ENCODE measurements at regions not wholly inside any gene's neighbourhood (a gene's known extent, or its start where the extent isn't known, plus 50 kb on each side); places are given as distances from the start of the nearest gene placed in this dataset.

DNA sequence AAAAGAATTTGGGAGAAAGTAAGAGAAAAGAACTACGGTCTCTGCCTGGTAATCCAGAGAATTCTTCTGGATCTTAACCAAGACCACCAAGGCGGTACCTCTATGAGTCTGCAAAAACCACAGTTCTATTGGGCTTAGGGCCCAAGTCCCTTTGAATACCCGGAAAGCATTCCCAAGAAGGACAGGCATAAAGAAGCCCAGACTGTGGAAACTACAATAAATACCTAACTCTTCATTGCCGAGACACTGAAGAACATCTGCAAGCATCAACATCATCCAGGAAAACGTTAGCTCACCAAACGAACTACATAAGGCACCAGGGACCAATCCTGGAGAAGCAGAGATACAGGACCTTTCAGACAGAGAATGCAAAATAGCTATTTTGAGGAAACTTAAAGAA is 162.3 kb upstream of the TMC3 start:
- no peak for DNase-seq (ENCODE audit: extremely low read depth in 1 of 4, low spot score in 3 of 4)
- no peak for FAIRE-seq
- POLR2A ChIA-PET, result interaction anchor here (0.6 kb wide), 1 partner anchor 21 kb away, joined by 3 read pairs; no protein-coding TSS in a partner anchor

DNA sequence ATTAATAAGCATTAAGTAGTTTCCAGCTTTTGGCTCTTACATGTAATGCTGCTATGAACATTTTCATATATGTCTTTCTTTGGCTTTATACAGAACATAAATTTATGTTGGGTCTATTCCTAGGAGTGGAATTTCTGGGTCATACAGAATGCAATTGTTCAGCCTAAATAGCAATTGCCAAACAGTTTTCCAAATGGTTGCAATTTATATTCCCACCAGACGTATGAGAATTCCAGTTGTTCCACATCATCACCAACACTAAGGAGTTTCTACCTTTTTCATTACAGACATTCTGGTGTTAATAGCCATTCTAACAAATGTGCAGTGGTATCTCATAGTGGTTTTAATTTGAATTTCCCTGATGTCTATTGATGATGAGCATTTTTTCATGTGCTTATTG is 160.1 kb upstream of the TMC3 start:
- ChIA-PET POLR2A (no interaction called here), CTCF (ENCODE audit: low intra/inter-chr PET ratio) (no interaction called here)
- no peak for TF ChIP-seq RBM22 (IDR thresholded peaks at IDR 0.05; ENCODE audit: low read depth, low read length, poor library complexity, severe bottlenecking)
- TF ChIP-seq ZBTB40 (IDR thresholded peaks at IDR 0.05), result no peak
- TF ChIP-seq ZBTB40 (CRISPR knock-in tag; IDR thresholded peaks at IDR 0.05), result no peak
- TF ChIP-seq SIN3A (IDR thresholded peaks at IDR 0.05; ENCODE audit: borderline replicate concordance in 2 of 2, control insufficient read depth in 1 of 2, low read depth in 2 of 2, low read length in 2 of 2), result no peak

More for the DNA sequence above, 162.3 kb upstream of the TMC3 start:
- Histone ChIP-seq H3K4me2 (ENCODE audit: insufficient read depth, low read length) (no peak overlapping the region), H4K20me1 (replicated peaks; ENCODE audit: control insufficient read depth, insufficient read depth, low read length) (no peaks in the 10 kb centered on the region), H3K27me3 (ENCODE audit: control insufficient read depth in 2 of 2, insufficient read depth in 2 of 2, low read length in 2 of 2) (no peaks in the 10 kb centered on the region), H2AFZ (ENCODE audit: low read depth, low read length) (no peak overlapping the region), H3K9me3 (replicated peaks; ENCODE audit: control insufficient read depth, insufficient read depth, low read depth, low read length) (no peaks in the 10 kb centered on the region), H3K36me3 (ENCODE audit: control insufficient read depth, insufficient read depth, low read length) (no peaks in the 10 kb centered on the region), H3K4me3 (no peak overlapping the region), H3K9me1 (ENCODE audit: control insufficient read depth, insufficient read depth, low read length) (no peaks in the 10 kb centered on the region), H3K79me2 (ENCODE audit: control insufficient read depth, insufficient read depth, low read length) (no peaks in the 10 kb centered on the region), H3K4me1 (replicated peaks in 1 of 2; ENCODE audit: control insufficient read depth in 2 of 2, insufficient read depth in 2 of 2, low read length in 2 of 2) (no peaks in the 10 kb centered on the region), H3K27ac (ENCODE audit: extremely low read depth, low read depth, low read length) (no peak overlapping the region), H3K9ac (ENCODE audit: insufficient read depth in 1 of 2, low read depth in 2 of 2, low read length in 2 of 2) (no peak overlapping the region)
- TF ChIP-seq, protein P1, sequence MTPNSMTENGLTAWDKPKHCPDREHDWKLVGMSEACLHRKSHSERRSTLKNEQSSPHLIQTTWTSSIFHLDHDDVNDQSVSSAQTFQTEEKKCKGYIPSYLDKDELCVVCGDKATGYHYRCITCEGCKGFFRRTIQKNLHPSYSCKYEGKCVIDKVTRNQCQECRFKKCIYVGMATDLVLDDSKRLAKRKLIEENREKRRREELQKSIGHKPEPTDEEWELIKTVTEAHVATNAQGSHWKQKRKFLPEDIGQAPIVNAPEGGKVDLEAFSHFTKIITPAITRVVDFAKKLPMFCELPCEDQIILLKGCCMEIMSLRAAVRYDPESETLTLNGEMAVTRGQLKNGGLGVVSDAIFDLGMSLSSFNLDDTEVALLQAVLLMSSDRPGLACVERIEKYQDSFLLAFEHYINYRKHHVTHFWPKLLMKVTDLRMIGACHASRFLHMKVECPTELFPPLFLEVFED (CRISPR knock-in tag; conservative IDR thresholded peaks at IDR 0.05), result no peak
- no peak for ATAC-seq
- intact Hi-C loops (cut with micrococcal nuclease) (no loop called here), in situ Hi-C loops (cut with MboI) (no loop called here)
- no TSS peak for BruUV-seq (replicated peaks)
- CTCF ChIA-PET (ENCODE audit: low intra/inter-chr PET ratio), result no interaction called here
- 0% methylated on average over 6 of the region's 6 CpGs for WGBS (ENCODE audit: insufficient coverage, low coverage, missing lambda C conversion rate)

More for the DNA sequence above, 160.1 kb upstream of the TMC3 start:
- in situ Hi-C loops (cut with MboI) (no loop called here), intact Hi-C loops (cut with micrococcal nuclease) (no loop called here)
- DNase-seq (ENCODE audit: extremely low read depth in 1 of 4, low spot score in 3 of 4) (no peak), ATAC-seq (no peak), FAIRE-seq (no peak)
- no peaks in the 10 kb centered on the region for H3K9me3 ChIP-seq (replicated peaks; ENCODE audit: control insufficient read depth, insufficient read depth, low read depth, low read length)
- no peak overlapping the region for H3K27ac ChIP-seq (ENCODE audit: extremely low read depth, low read depth, low read length)
- no peaks in the 10 kb centered on the region for H3K79me2 ChIP-seq (ENCODE audit: control insufficient read depth, insufficient read depth, low read length)
- H2AFZ ChIP-seq (ENCODE audit: low read depth, low read length), result no peak overlapping the region
- H3K9ac ChIP-seq (ENCODE audit: insufficient read depth in 1 of 2, low read depth in 2 of 2, low read length in 2 of 2), result no peak overlapping the region
- 0% methylated on average over 1 of the region's 1 CpG for WGBS (ENCODE audit: insufficient coverage, low coverage, missing lambda C conversion rate)
- H3K4me3 ChIP-seq, result no peak overlapping the region
- H3K36me3 ChIP-seq (ENCODE audit: control insufficient read depth, insufficient read depth, low read length), result no peaks in the 10 kb centered on the region
- H3K4me2 ChIP-seq (ENCODE audit: insufficient read depth, low read length), result no peak overlapping the region
- no TSS peak for BruUV-seq (replicated peaks)
- no peaks in the 10 kb centered on the region for H3K4me1 ChIP-seq (replicated peaks in 1 of 2; ENCODE audit: control insufficient read depth in 2 of 2, insufficient read depth in 2 of 2, low read length in 2 of 2)
- no peaks in the 10 kb centered on the region for H4K20me1 ChIP-seq (replicated peaks; ENCODE audit: control insufficient read depth, insufficient read depth, low read length)
- H3K27me3 ChIP-seq (ENCODE audit: control insufficient read depth in 2 of 2, insufficient read depth in 2 of 2, low read length in 2 of 2), result no peaks in the 10 kb centered on the region
- no peaks in the 10 kb centered on the region for H3K9me1 ChIP-seq (ENCODE audit: control insufficient read depth, insufficient read depth, low read length)
